ENCODE measurements at regions not wholly inside any gene's neighbourhood (a gene's known extent, or its start where the extent isn't known, plus 50 kb on each side); places are given as distances from the start of the nearest gene placed in this dataset.
"Not testable (repeated sequence)": the region's sequence is repeated elsewhere in the genome, so short reads cannot be mapped to it uniquely, and the experiment has no call there.

DNA sequence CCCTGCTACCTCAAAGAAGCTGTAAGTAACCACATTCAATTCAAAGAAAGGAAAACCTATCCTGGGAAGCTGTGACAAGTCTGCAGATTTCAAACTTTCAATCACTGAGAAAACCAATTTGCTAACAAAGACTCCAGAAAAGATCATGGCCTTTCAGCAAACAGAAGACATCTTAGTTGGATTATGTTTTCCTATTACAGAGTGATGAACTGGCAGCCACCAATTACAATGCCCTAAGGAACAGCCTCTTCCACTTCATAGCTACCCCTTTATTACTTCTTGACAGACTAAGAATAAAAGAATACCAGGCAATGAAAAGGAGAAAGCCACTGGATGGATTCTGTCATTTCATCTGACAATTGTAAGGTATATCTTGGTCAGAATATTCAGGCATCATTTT lies 128.2 kb upstream of the RASEF start:
- no peak for DNase-seq (ENCODE audit: low spot score)

GRCh38 chr9:83189026-83189425 lies 126.1 kb upstream of the RASEF start:
- DNase-seq (ENCODE audit: low spot score) = not testable (repeated sequence)

- no peak for DNase-seq (ENCODE audit: low spot score)
Measured at GRCh38 chr9:83188277-83188676, 125.3 kb upstream of the RASEF start.

- DNase-seq (ENCODE audit: low spot score) = peak; percentile 10
Measured at GRCh38 chr9:83186155-83186737, 123.3 kb upstream of the RASEF start.

- peak; percentile 71 for DNase-seq (ENCODE audit: low spot score)
Measured at GRCh38 chr9:83185488-83186154, 122.7 kb upstream of the RASEF start.

DNA sequence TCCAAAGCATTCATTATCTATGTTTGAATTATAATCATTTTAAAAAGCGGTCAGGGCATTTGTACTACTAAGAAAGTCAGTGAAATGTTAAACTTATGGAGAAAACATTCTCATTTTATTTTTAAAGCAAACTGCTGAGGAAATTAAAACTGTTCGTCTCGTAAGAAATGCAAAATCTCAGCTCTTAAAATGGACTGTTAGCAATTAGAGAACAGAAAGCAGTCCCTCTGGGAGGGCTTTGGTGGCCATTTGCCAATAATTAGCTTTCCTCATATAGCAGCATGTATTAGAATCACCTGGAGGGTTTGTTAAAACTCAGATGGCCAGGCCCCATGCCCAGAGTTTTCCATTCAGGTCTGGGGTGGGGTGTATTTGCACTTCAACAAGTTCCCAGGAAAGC lies 120.7 kb upstream of the RASEF start:
- DNase-seq (ENCODE audit: low spot score) = no peak

DNA sequence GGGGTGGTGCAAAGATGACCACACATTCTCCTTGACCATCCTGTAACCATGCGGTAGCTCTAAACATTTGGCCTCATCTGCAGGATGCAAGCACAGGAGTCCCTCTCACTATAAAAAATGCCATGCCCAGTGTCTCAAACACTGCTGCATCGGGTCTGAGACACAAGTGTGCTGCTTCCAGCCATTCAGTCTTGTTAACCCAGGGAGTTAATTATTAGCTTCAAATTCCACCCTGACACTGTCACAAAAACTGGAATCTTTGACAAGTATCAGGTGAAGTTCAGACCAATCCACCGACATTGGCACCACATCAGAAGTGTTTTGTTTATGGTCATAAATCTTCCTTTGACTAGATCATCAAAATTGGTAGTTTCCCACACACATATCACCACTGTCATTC lies 119.1 kb upstream of the RASEF start:
- no peak for DNase-seq (ENCODE audit: low spot score)

DNA sequence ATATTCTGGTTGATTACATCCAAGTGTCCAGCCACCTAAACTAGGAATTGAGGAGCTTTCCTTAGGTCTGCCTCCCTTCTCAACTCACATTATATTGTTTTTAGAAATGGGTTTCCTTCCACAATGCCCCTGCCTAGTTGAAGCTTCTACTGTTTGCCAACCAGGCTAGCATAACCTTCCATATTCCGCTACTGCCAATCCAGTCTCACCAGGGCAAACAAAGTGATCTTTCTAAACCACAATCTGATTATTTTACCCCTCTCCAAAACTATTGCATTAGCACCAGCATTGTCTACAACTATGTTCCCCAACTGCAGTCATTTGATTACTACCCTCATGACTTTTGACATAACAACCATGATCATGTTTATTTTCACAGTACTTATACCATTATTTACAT lies 115.8 kb upstream of the RASEF start:
- no peak for DNase-seq (ENCODE audit: low spot score)

DNA sequence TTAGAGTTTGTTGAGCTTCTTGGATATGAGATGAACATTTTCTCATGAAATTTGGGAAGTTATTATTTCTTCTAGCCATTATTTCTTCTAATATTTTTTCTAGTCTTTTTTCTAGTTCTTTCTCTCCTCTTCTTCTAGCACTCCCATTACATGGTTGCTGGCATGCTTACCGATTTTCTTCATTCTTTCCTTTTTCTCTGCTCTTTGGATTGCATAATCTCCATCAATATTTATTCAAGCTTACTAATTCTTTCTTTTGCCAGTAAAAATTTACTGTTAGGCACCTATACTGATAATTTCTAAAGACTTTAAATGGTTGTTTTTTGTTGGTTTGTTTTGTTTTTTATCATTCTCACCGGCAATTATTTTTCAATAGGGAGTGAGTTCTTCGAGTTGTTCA lies 114.8 kb upstream of the RASEF start:
- DNase-seq (ENCODE audit: low spot score) = no peak

GRCh38 chr9:83167126-83167525 lies 104.2 kb upstream of the RASEF start:
- DNase-seq (ENCODE audit: low spot score) = no peak

DNA sequence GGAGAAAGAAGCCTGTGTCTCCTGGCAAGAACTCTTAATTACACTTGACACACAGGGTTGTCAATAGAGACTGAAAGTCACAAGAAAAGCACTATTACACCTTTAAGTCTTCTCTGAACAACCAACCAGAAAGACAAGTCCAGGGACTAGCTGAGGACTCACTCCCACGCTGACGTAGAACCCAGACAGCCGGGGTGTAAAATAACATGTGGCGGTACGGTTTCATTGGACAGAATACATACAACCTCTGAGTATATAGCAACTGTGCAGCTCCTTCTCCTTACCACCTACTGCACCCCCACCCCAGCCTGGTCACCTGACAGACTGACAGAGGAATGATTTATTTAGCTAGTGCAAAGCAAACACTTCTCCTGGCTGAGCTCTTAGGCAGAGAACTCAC lies 103.4 kb upstream of the RASEF start:
- DNase-seq (ENCODE audit: low spot score) = peak; percentile 39

- DNase-seq (ENCODE audit: low spot score) = no peak
Measured at GRCh38 chr9:83155733-83156132, 92.8 kb upstream of the RASEF start.

GRCh38 chr9:83154821-83155220 lies 91.9 kb upstream of the RASEF start:
- no peak for DNase-seq (ENCODE audit: low spot score)

- peak; percentile 9 for DNase-seq (ENCODE audit: low spot score)
Measured at GRCh38 chr9:83154087-83154736, 91.3 kb upstream of the RASEF start.

GRCh38 chr9:83153030-83153429 lies 90.1 kb upstream of the RASEF start:
- DNase-seq (ENCODE audit: low spot score) = no peak

DNA sequence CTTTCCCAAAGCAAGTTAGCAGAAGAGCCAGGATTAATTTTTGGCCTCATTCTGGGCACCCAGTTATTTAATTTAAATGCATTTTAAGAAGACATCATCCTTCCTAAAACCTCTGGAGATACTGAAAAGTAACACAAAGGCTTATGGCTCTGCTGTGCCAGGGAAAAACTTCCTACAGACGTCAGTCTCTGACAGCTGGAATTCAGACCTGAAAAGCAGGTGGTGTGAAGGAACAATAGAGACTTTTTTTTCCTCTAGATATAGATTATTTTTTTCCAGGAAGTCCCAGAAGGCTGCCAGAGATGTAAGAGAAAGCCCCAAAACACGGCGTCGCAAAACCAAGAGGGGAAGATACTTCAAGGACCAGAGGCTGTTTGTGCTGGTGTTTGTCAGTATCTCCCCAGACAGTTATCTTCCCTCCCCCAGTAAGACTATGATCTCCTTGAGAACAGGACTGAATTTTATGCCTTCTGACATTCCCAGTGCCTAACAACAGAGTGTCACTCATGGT lies 88.7 kb upstream of the RASEF start:
- DNase-seq (ENCODE audit: low spot score) = no peak

DNA sequence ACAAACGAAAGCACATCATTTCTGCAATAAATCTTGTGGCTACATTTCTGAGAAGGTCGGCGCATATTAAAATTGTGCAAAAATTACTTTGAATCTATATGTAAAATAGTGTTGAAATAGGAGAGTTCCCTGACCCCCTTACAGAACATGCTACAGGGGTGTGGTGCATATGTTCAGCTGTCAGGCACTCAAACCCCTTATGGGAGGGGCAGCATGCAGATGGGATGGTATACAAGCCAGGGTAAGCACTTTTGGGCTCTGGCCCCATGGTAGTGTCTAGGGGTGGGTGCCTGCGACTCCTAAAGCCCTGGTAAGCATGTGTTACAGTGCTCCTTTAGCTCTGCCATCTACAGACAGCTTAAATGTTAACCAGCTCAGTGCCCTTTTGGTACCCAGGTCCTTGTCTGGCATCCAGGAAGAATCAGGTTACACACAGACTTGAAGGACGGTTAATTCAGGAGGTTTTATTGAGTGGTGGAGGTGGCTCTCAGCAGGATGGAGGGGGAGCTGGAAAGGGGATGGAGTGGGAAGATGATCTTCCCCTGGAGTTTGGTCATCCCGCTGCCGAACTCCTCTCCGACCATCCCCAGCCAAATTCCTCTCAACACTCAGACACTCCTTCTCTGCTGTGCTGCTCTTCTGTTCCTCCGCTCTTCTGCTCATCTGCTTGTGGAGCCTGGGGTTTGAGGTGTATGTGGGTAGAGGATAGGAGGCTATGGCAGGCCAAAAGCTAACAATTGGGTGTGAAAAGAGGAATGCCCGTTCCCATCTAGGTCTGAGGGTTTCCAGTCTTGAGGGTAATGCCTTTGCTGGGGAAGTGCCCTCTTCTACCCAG lies 84.6 kb upstream of the RASEF start:
- no peak for DNase-seq (ENCODE audit: low spot score)

DNA sequence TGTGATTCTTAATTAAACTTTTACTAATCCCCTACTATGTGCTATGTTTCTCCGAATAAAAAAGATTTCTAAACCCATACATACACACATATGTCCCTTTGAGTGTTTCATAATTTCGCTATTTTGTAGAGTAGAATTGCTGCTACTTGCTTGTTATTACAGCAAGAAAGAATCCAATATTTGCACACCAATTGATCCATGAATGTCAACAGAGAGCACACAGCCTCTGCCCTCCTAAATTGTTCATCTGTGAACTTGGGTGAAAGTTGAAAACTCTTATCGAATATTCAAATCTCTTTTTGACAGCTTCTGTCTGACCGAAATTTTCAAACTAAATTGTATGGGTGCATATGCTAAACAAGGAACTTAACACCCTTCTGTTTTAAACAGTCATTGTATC lies 83.4 kb upstream of the RASEF start:
- DNase-seq (ENCODE audit: low spot score) = no peak

DNA sequence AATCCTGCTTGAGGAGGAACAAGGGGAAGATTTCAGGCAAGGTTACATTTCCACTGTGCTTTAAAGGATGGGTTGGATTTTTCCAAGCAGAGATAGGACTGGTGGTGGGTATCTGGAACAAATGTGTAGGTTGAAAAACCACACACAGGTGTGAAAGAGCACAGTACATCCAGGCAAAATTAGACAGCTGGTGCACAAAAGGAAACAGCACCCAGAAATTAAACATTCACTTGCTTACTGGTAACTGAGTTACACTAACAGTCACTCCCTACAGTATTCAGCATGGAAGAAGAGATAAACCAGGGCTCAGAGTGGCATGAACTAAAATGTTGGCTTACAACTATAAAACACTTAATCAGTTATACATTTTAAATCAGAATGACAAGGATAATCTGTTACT lies 81.5 kb upstream of the RASEF start:
- DNase-seq (ENCODE audit: low spot score) = no peak

- DNase-seq (ENCODE audit: low spot score) = no peak
Measured at GRCh38 chr9:83142389-83142788, 79.4 kb upstream of the RASEF start.

GRCh38 chr9:83141887-83142286 lies 78.9 kb upstream of the RASEF start:
- DNase-seq (ENCODE audit: low spot score) = no peak

DNA sequence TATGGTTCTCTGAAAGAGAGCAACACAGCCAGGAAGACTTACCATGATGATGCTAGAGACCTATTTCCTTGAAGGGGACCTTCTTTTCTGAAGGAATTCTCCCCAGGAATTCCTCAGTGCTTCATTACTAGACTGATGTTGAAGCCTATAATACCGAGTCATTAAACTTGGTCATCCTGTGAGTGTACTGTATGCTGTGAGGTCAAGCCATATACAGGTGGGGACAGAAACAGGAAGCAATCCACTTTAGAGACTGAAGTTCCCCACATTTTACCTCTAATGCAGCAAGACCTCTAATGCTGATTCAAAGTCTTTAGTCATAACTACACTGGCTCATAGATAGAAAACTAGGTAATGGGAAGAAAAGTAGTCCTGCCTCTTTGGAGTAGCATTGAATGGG lies 77.1 kb upstream of the RASEF start:
- DNase-seq (ENCODE audit: low spot score) = no peak

All from umbilical cord (tissue), 1 donor.